ENCODE measurements at regions not wholly inside any gene's neighbourhood (a gene's known extent, or its start where the extent isn't known, plus 50 kb on each side); places are given as distances from the start of the nearest gene placed in this dataset.
"Not testable (repeated sequence)": the region's sequence is repeated elsewhere in the genome, so short reads cannot be mapped to it uniquely, and the experiment has no call there.

DNA sequence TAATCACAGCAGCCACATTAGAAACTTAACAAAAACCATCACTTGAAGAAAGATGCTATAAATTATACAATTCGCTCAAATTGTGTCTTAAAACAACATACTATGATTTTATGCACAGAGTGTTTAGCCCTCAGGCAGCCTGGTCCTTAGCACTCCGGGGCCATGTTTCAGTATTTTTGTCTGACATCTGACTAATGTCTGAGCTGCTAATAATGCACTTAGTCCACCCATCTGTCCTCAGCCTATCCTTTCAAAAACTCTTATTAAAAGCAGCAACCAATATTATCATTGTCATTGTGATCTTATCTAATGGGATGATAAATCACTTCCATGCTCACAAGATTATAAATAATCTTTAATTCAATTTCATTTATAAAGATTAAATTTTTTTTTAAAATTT lies 602.7 kb upstream of the FOXG1 start:
- Histone ChIP-seq H3K36me3 (ENCODE audit: control insufficient read depth, insufficient read depth, low read length) (no peaks in the 10 kb centered on the region), H3K9me3 (replicated peaks; ENCODE audit: control insufficient read depth, low read depth, low read length) (peaks cover 2% of the 10 kb centered on the region), H3K4me3 (ENCODE audit: low read length) (no peak overlapping the region), H3K27me3 (ENCODE audit: control insufficient read depth, insufficient read depth, low read length) (no peaks in the 10 kb centered on the region), H3K4me1 (ENCODE audit: control insufficient read depth, insufficient read depth, low read length) (no peaks in the 10 kb centered on the region), H3K27ac (ENCODE audit: low read length) (no peak overlapping the region)
- DNase-seq = no peak
- no CpG with 5 or more reads among the region's 2 CpGs for WGBS (ENCODE audit: insufficient coverage)

DNA sequence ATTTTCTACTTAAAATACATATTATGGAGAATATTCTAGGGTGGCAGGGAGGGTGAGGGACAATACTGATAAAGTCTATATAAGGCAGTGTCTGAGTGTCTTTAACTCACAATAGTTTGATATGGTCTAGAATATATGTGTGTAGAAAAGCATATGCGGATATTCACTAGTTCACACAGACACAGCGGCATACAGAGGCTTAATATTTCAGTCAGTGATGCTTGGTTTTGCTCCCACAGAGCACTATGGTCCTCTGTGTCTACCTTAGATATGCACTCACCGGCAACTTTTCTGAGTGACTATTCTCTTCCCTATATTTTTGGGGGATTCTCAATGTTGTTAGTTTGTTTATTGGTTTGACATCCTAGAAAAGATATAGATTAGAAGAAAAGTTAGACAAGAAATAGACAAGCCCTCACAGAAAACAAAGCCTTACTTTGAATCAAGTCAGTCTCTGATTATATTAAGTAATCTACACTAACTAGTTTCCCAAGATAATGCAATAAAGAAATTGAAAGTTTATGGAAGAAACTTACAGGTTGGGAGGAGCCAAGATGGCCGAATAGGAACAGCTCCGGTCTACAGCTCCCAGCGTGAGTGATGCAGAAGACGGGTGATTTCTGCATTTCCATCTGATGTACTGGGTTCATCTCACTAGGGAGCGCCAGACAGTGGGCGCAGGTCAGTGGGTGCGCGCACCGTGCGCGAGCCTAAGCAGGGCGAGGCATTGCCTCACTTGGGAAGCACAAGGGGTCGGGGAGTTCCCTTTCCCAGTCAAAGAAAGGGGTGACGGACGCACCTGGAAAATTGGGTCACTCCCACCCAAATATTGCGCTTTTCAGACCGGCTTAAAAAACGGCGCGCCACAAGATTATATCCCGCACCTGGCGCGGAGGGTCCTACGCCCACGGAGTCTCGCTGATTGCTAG lies 578.4 kb upstream of the FOXG1 start:
- 84% methylated on average over 12 of the region's 29 CpGs for WGBS (ENCODE audit: insufficient coverage)
- not testable (repeated sequence) for H3K9me3 ChIP-seq (replicated peaks; ENCODE audit: control insufficient read depth, low read depth, low read length); DNase-seq; H3K36me3 ChIP-seq (ENCODE audit: control insufficient read depth, insufficient read depth, low read length); H3K4me3 ChIP-seq (ENCODE audit: low read length); H3K4me1 ChIP-seq (ENCODE audit: control insufficient read depth, insufficient read depth, low read length); H3K27me3 ChIP-seq (ENCODE audit: control insufficient read depth, insufficient read depth, low read length); H3K27ac ChIP-seq (ENCODE audit: low read length)

DNA sequence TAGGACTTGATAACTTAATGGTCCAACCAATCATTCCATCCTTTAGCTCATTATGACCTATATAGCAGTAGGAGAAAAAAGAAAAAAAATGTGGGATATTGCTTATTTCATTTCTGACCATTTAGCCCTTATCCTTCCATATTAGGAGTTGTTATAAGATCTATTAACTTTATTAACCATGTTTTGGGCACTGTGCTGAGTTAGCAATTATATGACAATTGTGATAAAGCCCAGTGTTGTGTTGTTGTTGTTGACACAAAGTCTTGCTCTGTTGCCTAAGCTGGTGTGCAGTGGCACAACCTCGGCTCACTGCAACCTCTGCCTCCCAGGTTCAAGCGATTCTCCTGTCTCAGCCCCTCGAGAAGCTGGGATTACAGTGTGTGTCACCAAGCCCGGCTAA lies 569.7 kb upstream of the FOXG1 start:
- DNase-seq = no peak
- Histone ChIP-seq H3K36me3 (ENCODE audit: control insufficient read depth, insufficient read depth, low read length) (no peaks in the 10 kb centered on the region), H3K4me3 (ENCODE audit: low read length) (no peak overlapping the region), H3K9me3 (replicated peaks; ENCODE audit: control insufficient read depth, low read depth, low read length) (no peaks in the 10 kb centered on the region), H3K4me1 (ENCODE audit: control insufficient read depth, insufficient read depth, low read length) (no peaks in the 10 kb centered on the region), H3K27me3 (ENCODE audit: control insufficient read depth, insufficient read depth, low read length) (no peaks in the 10 kb centered on the region), H3K27ac (ENCODE audit: low read length) (no peak overlapping the region)
- WGBS (ENCODE audit: insufficient coverage) = 100% methylated on average over 1 of the region's 4 CpGs

DNA sequence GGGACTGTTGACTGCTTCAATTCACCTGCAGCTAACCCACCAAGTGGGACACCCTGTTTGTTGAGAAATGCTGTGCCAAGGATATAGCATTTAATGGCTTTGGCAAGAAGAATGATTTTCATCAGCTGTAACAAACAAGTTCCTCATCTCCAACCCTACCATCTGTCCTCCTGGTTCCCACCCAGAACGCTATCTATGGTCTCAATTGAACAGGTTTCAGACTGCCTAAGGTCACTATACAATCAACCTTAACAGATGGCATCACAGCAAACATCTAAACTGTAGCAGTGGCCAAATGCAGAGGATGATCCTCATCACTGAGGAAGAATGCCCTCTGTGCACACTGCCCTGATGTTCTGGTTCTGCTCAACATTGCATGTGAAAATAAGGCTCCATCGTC lies 546.2 kb upstream of the FOXG1 start:
- H3K27me3 ChIP-seq (ENCODE audit: control insufficient read depth, insufficient read depth, low read length) = no peaks in the 10 kb centered on the region
- no peaks in the 10 kb centered on the region for H3K4me1 ChIP-seq (ENCODE audit: control insufficient read depth, insufficient read depth, low read length)
- no peak for DNase-seq
- no peak overlapping the region for H3K4me3 ChIP-seq (ENCODE audit: low read length)
- H3K36me3 ChIP-seq (ENCODE audit: control insufficient read depth, insufficient read depth, low read length) = no peaks in the 10 kb centered on the region
- no peak overlapping the region for H3K27ac ChIP-seq (ENCODE audit: low read length)
- 78% methylated on average over 1 of the region's 2 CpGs for WGBS (ENCODE audit: insufficient coverage)
- H3K9me3 ChIP-seq (replicated peaks; ENCODE audit: control insufficient read depth, low read depth, low read length) = no peaks in the 10 kb centered on the region

DNA sequence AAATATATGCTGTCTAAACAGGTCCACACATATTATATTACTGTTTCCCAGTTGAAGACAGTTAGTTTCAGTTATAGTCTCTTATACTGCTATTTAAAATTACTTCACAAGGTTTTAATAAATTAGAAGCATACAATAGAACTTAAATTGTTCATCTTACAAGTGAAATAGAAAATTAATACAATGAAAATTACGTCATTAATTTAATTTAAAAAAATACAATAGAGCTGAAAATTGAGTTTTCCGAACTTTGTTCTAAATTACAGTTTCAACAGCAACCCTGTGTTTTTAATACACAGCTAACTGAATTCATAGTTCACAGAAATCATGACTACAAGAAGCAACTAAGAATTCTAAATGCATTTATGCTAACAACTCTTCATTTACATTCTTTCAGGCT lies 525.7 kb upstream of the FOXG1 start:
- no peak overlapping the region for H3K4me3 ChIP-seq (ENCODE audit: low read length)
- H3K9me3 ChIP-seq (replicated peaks; ENCODE audit: control insufficient read depth, low read depth, low read length) = no peaks in the 10 kb centered on the region
- H3K36me3 ChIP-seq (ENCODE audit: control insufficient read depth, insufficient read depth, low read length) = no peaks in the 10 kb centered on the region
- H3K4me1 ChIP-seq (ENCODE audit: control insufficient read depth, insufficient read depth, low read length) = no peaks in the 10 kb centered on the region
- H3K27ac ChIP-seq (ENCODE audit: low read length) = no peak overlapping the region
- no CpG with 5 or more reads among the region's 2 CpGs for WGBS (ENCODE audit: insufficient coverage)
- DNase-seq = no peak
- no peaks in the 10 kb centered on the region for H3K27me3 ChIP-seq (ENCODE audit: control insufficient read depth, insufficient read depth, low read length)

DNA sequence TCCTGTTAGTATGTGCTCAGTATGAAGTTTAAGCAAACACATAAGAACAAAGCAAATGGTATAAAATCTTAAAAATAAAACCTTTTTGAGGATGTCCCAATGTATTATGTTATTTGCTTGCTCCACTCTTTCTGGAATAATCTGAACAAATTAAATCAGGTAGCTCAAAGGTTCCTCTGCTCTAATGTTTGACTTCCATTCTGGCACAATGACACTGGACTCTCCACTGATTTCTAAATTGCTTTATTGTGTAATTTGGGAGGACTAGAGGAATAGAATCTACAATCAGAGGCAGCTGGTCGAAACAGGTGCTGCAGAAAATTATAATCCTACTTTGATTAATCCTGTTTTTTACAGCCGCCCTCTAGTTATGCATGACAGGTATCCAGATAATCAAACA lies 523.7 kb upstream of the FOXG1 start:
- no peak overlapping the region for H3K27ac ChIP-seq (ENCODE audit: low read length)
- no CpG with 5 or more reads among the region's 2 CpGs for WGBS (ENCODE audit: insufficient coverage)

DNA sequence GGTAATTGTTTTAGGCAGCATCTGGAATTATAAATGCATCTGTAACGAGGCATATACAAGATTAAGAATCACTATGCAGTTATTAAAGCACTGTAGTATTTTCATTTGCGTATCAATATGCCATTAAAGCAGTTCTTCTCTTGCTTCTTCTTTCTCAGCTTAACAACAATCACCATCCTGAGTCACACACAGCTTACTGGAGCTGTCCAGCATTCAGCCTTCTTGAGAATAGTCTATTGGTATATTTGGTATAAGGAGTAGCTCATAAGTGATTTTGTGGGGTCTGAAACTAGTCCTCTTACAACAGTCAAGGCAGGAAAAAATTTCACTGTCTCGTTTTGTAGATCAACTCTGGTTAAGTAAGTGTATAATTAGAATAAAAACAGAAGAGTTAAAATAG lies 523.0 kb upstream of the FOXG1 start:
- Histone ChIP-seq H3K27me3 (ENCODE audit: control insufficient read depth, insufficient read depth, low read length) (no peaks in the 10 kb centered on the region), H3K4me3 (ENCODE audit: low read length) (no peak overlapping the region), H3K36me3 (ENCODE audit: control insufficient read depth, insufficient read depth, low read length) (no peaks in the 10 kb centered on the region), H3K4me1 (ENCODE audit: control insufficient read depth, insufficient read depth, low read length) (no peaks in the 10 kb centered on the region), H3K27ac (ENCODE audit: low read length) (no peak overlapping the region), H3K9me3 (replicated peaks; ENCODE audit: control insufficient read depth, low read depth, low read length) (no peaks in the 10 kb centered on the region)
- no CpG with 5 or more reads among the region's 3 CpGs for WGBS (ENCODE audit: insufficient coverage)
- peak; percentile 37 for DNase-seq

More for the DNA sequence above, 523.7 kb upstream of the FOXG1 start:
- Histone ChIP-seq H3K4me1 (ENCODE audit: control insufficient read depth, insufficient read depth, low read length) (no peaks in the 10 kb centered on the region), H3K36me3 (ENCODE audit: control insufficient read depth, insufficient read depth, low read length) (no peaks in the 10 kb centered on the region), H3K9me3 (replicated peaks; ENCODE audit: control insufficient read depth, low read depth, low read length) (no peaks in the 10 kb centered on the region), H3K27me3 (ENCODE audit: control insufficient read depth, insufficient read depth, low read length) (no peaks in the 10 kb centered on the region), H3K4me3 (ENCODE audit: low read length) (no peak overlapping the region)
- DNase-seq = no peak

DNA sequence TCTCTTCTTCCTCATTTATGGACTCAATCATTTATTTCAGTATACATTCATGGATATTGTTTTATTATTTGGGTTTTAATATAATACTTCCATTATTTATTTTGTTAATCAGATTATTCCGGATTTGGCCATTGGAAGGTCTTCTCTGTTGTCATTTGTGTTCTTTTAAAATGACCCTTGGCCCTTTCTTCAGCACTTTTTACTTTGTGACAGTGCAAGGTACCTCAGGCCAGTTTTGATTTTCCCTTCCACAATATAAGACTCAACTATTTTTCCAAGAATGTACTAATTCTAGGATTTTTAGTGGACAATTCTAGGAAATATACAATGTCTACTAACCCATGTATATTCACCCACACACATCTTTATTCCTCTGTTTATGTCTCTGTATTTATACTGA lies 521.4 kb upstream of the FOXG1 start:
- WGBS (ENCODE audit: insufficient coverage) = no CpG with 5 or more reads among the region's 1 CpG
- no peak overlapping the region for H3K4me3 ChIP-seq (ENCODE audit: low read length)
- no peak for DNase-seq
- no peak overlapping the region for H3K27ac ChIP-seq (ENCODE audit: low read length)
- no peaks in the 10 kb centered on the region for H3K36me3 ChIP-seq (ENCODE audit: control insufficient read depth, insufficient read depth, low read length)
- no peaks in the 10 kb centered on the region for H3K9me3 ChIP-seq (replicated peaks; ENCODE audit: control insufficient read depth, low read depth, low read length)
- no peaks in the 10 kb centered on the region for H3K27me3 ChIP-seq (ENCODE audit: control insufficient read depth, insufficient read depth, low read length)
- no peaks in the 10 kb centered on the region for H3K4me1 ChIP-seq (ENCODE audit: control insufficient read depth, insufficient read depth, low read length)

DNA sequence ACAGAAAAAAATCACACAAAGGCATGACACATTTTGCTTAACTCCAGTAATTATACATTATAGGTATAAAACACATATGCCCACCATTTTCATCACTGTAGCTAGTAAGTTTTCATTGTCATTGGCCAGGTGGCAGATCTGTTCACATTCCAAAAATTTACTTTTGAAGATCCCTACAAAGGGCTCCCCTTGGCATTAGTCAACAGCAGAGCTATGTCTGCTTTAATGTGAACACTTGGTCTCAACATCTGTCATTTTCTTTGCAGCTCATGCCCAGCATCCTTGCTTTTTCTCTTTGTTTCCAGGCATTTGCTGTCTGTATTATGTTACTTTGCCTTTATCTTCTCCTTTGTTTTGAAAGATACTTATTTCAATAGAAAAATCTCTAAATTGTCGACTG lies 519.1 kb upstream of the FOXG1 start:
- Histone ChIP-seq H3K27ac (ENCODE audit: low read length) (no peak overlapping the region), H3K36me3 (ENCODE audit: control insufficient read depth, insufficient read depth, low read length) (no peaks in the 10 kb centered on the region), H3K4me1 (ENCODE audit: control insufficient read depth, insufficient read depth, low read length) (no peaks in the 10 kb centered on the region), H3K9me3 (replicated peaks; ENCODE audit: control insufficient read depth, low read depth, low read length) (no peaks in the 10 kb centered on the region), H3K27me3 (ENCODE audit: control insufficient read depth, insufficient read depth, low read length) (no peaks in the 10 kb centered on the region), H3K4me3 (ENCODE audit: low read length) (no peak overlapping the region)
- no peak for DNase-seq
- no CpG with 5 or more reads among the region's 1 CpG for WGBS (ENCODE audit: insufficient coverage)

DNA sequence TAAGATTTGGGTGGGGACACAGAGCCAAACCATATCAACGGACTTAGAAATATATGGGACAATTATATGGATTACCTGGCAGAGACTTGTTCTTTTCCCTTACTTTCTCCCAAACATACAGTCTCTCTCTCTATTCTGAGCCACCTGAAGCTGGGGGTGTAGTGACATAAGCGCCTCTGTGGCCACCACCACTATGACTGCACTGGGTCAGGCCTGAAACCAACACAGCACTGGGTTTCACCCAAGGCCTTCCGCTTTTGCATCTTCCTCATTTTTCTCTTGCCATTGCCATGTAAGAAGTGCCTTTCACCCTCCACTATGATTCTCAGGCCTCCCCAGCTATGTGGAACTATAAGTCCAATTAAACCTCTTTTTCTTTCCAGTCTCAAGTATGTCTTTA lies 514.5 kb upstream of the FOXG1 start:
- H3K27ac ChIP-seq (ENCODE audit: low read length); H3K36me3 ChIP-seq (ENCODE audit: control insufficient read depth, insufficient read depth, low read length); DNase-seq; H3K27me3 ChIP-seq (ENCODE audit: control insufficient read depth, insufficient read depth, low read length); H3K4me3 ChIP-seq (ENCODE audit: low read length); H3K4me1 ChIP-seq (ENCODE audit: control insufficient read depth, insufficient read depth, low read length); H3K9me3 ChIP-seq (replicated peaks; ENCODE audit: control insufficient read depth, low read depth, low read length): not testable (repeated sequence)
- no CpG with 5 or more reads among the region's 3 CpGs for WGBS (ENCODE audit: insufficient coverage)

DNA sequence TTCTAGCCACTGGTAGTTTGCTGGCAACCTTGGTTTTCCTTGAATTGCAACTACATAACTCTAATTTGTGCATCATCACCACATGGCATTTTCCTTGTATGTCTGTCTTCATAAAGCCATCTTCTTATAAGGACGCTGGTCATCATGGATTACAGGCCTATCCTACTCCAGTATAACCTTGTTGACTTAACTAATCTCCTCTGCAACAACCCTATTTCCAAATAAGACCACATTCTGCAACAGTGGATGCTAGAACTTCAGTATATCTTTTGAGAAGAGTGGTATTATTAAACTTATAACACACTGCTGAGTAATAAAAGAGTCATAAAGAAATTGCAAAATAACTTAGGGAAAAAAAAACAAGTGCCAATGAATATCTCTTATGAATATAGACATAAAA lies 511.8 kb upstream of the FOXG1 start:
- no peak overlapping the region for H3K27ac ChIP-seq (ENCODE audit: low read length)
- H3K4me3 ChIP-seq (ENCODE audit: low read length) = no peak overlapping the region
- DNase-seq = no peak
- H3K36me3 ChIP-seq (ENCODE audit: control insufficient read depth, insufficient read depth, low read length) = no peaks in the 10 kb centered on the region
- no peaks in the 10 kb centered on the region for H3K27me3 ChIP-seq (ENCODE audit: control insufficient read depth, insufficient read depth, low read length)
- no CpG with 5 or more reads among the region's 1 CpG for WGBS (ENCODE audit: insufficient coverage)
- H3K4me1 ChIP-seq (ENCODE audit: control insufficient read depth, insufficient read depth, low read length) = no peaks in the 10 kb centered on the region
- no peaks in the 10 kb centered on the region for H3K9me3 ChIP-seq (replicated peaks; ENCODE audit: control insufficient read depth, low read depth, low read length)

Data from muscle of leg (tissue), 3 donors.